PFSK-1 (cell line): ENCODE measurements at regions not wholly inside any gene's neighbourhood (a gene's known extent, or its start where the extent isn't known, plus 50 kb on each side); places are given as distances from the start of the nearest gene placed in this dataset.

ENCODE experiments used
- FOXP2 ChIP-seq: optimal IDR thresholded peaks from 2 replicates; pipeline ENCODE3; 2011; ENCODE audit warnings: borderline replicate concordance, control low read depth, inconsistent platforms; ENCODE audit not compliant: insufficient read depth; ENCODE audit errors: extremely low read length, extremely low read depth
- POLR2AphosphoS5 ChIP-seq: IDR thresholded peaks from 2 replicates; pipeline ENCODE4 v1.6.1; 2012; ENCODE audit warnings: low read depth, mild to moderate bottlenecking, control low read depth, low read length, moderate library complexity
- REST ChIP-seq, 2 experiments: IDR thresholded peaks; 2 replicates each; pipeline versions ENCODE4 v1.6.1 to v1.8.0; 2011 to 2012; ENCODE audit warnings: low read depth in 2 of 2, low read length in 2 of 2, control low read depth in 1 of 2, inconsistent platforms in 1 of 2, mild to moderate bottlenecking in 1 of 2, moderate library complexity in 1 of 2; ENCODE audit not compliant: insufficient read depth in 1 of 2
- SIN3A ChIP-seq: IDR thresholded peaks from 2 replicates; pipeline ENCODE4 v1.6.1; 2012; ENCODE audit warnings: mild to moderate bottlenecking, low read length, moderate library complexity, borderline replicate concordance; ENCODE audit not compliant: insufficient read depth
- TAF1 ChIP-seq: IDR thresholded peaks from 2 replicates; pipeline ENCODE4 v1.6.1; 2012; ENCODE audit warnings: low read length, control low read depth, borderline replicate concordance; ENCODE audit not compliant: insufficient read depth

DNA sequence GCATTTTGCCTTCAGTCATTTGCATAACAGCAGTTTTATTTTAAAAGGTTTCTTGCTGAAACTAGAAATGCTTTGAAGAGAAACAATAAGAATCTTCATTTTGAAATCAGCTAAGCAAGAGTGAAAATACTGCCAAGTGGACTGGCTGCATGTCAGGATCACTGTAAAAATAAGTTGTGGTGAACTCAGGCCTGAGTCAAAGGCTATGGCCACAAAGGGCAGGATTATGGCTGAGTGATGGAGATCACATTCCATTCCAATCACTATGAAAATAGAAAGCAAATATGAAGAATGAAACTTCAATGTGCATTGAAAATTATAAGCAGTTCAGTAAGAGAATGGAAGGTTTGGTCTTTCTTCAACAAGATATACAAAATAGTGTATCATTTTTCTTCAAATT is 224.5 kb downstream of the PCDH18 start:
- no peak for TF ChIP-seq FOXP2
- TF ChIP-seq SIN3A = no peak
- TF ChIP-seq POLR2AphosphoS5 = no peak
- no peak for TF ChIP-seq REST (IDR thresholded peaks at IDR 0.05; ENCODE audit: insufficient read depth in 1 of 2, low read depth in 2 of 2, low read length in 2 of 2)
- no peak for TF ChIP-seq TAF1

- no peak for TF ChIP-seq POLR2AphosphoS5
- TF ChIP-seq TAF1 = no peak
- TF ChIP-seq SIN3A = no peak
- no peak for TF ChIP-seq FOXP2
- TF ChIP-seq REST (IDR thresholded peaks at IDR 0.05; ENCODE audit: insufficient read depth in 1 of 2, low read depth in 2 of 2, low read length in 2 of 2) = no peak
Observed at GRCh38 chr4:137300776-137301175, 231.5 kb downstream of the PCDH18 start.

GRCh38 chr4:137299281-137299680 is 233.0 kb downstream of the PCDH18 start:
- TF ChIP-seq FOXP2 (no peak), TAF1 (no peak), REST (IDR thresholded peaks at IDR 0.05; ENCODE audit: insufficient read depth in 1 of 2, low read depth in 2 of 2, low read length in 2 of 2) (no peak), POLR2AphosphoS5 (no peak), SIN3A (no peak)

DNA sequence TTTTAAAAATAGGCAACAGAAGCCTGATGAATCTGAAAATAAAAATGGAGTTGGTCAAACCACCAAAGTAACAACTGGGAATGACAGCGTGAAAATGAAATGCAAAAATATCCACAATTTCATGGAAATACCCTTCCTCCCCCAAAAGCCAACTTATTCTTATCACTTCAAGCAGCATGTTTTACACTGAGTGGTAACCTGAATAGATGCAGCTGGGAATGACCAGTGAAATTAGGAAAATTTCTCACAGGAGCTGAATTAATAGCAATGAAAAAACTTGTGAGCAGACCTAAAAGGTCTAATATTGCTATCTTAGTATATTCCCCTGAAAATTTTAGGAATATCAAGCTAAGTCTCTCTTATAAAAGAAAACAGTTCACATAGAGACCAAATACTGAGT is 239.0 kb downstream of the PCDH18 start:
- no peak for TF ChIP-seq POLR2AphosphoS5
- TF ChIP-seq SIN3A = no peak
- no peak for TF ChIP-seq TAF1
- no peak for TF ChIP-seq FOXP2
- no peak for TF ChIP-seq REST (IDR thresholded peaks at IDR 0.05; ENCODE audit: insufficient read depth in 1 of 2, low read depth in 2 of 2, low read length in 2 of 2)

DNA sequence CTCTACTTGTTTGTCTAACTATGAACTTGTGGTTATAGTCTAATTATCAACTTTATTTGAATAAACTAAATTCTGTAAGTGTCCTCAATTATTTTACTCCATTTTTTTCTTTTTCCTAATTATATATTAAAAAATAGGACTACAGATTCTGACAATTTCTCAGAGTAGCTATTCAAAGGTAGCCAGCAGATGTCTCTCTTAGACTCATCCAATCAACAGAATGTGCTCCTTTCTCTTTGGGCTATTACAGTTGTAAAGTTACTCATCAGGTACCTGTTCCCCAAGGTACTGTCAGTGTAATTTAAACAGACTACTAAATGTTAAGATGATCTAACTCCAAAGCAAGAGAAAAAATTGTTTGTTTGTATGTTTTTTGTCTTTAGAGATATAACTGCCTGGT is 248.6 kb downstream of the PCDH18 start:
- TF ChIP-seq SIN3A = no peak
- no peak for TF ChIP-seq POLR2AphosphoS5
- no peak for TF ChIP-seq FOXP2
- TF ChIP-seq REST (IDR thresholded peaks at IDR 0.05; ENCODE audit: insufficient read depth in 1 of 2, low read depth in 2 of 2, low read length in 2 of 2) = no peak
- TF ChIP-seq TAF1 = no peak
